IMR-90 (cell line): ENCODE measurements at regions not wholly inside any gene's neighbourhood (a gene's known extent, or its start where the extent isn't known, plus 50 kb on each side); places are given as distances from the start of the nearest gene placed in this dataset.

Experiments used
- BHLHE40 ChIP-seq: fragments of 150-350 bp; IDR thresholded peaks from 2 replicates; pipeline ENCODE4 v1.6.1; 2016; ENCODE audit warnings: mild to moderate bottlenecking, low read depth, low read length
- CEBPB ChIP-seq: IDR thresholded peaks from 2 replicates; pipeline ENCODE4 v1.6.1; 2012; ENCODE audit warnings: low read depth, low read length, improper control_type of control experiment
- CHD1 ChIP-seq: IDR thresholded peaks from 2 replicates; pipeline ENCODE4 v1.6.1; 2012; ENCODE audit warnings: low read depth, low read length, improper control_type of control experiment
- CTCF ChIP-seq: conservative IDR thresholded peaks from 2 replicates; pipeline ENCODE4 v1.5.1; 2012; ENCODE audit warnings: mild to moderate bottlenecking, low read depth, low read length, improper control_type of control experiment
- ELK1 ChIP-seq: fragments of 150-350 bp; IDR thresholded peaks from 2 replicates; pipeline ENCODE4 v1.6.1; 2016; ENCODE audit warnings: low read depth, mild to moderate bottlenecking, low read length, moderate library complexity, borderline replicate concordance
- FOS ChIP-seq: fragments of 150-350 bp; IDR thresholded peaks from 2 replicates; pipeline ENCODE4 v1.6.1; 2016; ENCODE audit warnings: low read depth, low read length
- MAFK ChIP-seq: IDR thresholded peaks from 2 replicates; pipeline ENCODE4 v1.6.1; 2012; ENCODE audit warnings: low read depth, low read length, improper control_type of control experiment
- MAZ ChIP-seq: IDR thresholded peaks from 2 replicates; pipeline ENCODE4 v1.6.1; 2012; ENCODE audit warnings: low read depth, mild to moderate bottlenecking, low read length, improper control_type of control experiment, moderate library complexity, borderline replicate concordance
- MXI1 ChIP-seq: IDR thresholded peaks from 2 replicates; pipeline ENCODE4 v1.6.1; 2012; ENCODE audit warnings: low read depth, mild to moderate bottlenecking, low read length, moderate library complexity, borderline replicate concordance
- POLR2A ChIP-seq: IDR thresholded peaks from 2 replicates; pipeline ENCODE4 v1.6.1; 2012; ENCODE audit warnings: mild to moderate bottlenecking, low read depth, low read length
- RAD21 ChIP-seq: IDR thresholded peaks from 2 replicates; pipeline ENCODE4 v1.6.1; 2012; ENCODE audit warnings: low read length, improper control_type of control experiment
- RCOR1 ChIP-seq: IDR thresholded peaks from 2 replicates; pipeline ENCODE4 v1.6.1; 2012; ENCODE audit warnings: mild to moderate bottlenecking, low read length, improper control_type of control experiment; ENCODE audit not compliant: insufficient replicate concordance
- RFX5 ChIP-seq: IDR thresholded peaks from 2 replicates; pipeline ENCODE4 v1.8.0; 2012; ENCODE audit warnings: low read depth, mild to moderate bottlenecking, low read length, moderate library complexity
- USF2 ChIP-seq: fragments of 150-350 bp; IDR thresholded peaks from 2 replicates; pipeline ENCODE4 v1.6.1; 2017; ENCODE audit warnings: mild to moderate bottlenecking, antibody characterized with exemption, low read length, low read depth

- no peak for TF ChIP-seq CTCF
- TF ChIP-seq CEBPB = no peak
- TF ChIP-seq POLR2A = no peak
- TF ChIP-seq RFX5 = no peak
- TF ChIP-seq ELK1 = no peak
- TF ChIP-seq RCOR1 = no peak
- no peak for TF ChIP-seq CHD1
- no peak for TF ChIP-seq FOS
- no peak for TF ChIP-seq RAD21
- no peak for TF ChIP-seq MXI1
- TF ChIP-seq BHLHE40 = no peak
- no peak for TF ChIP-seq MAFK
- no peak for TF ChIP-seq USF2
- TF ChIP-seq MAZ = no peak
Measured at GRCh38 chr5:168195110-168195509, 96.3 kb upstream of the WWC1 start.
